Neural crest cell (in vitro differentiated cells): ENCODE measurements at regions not wholly inside any gene's neighbourhood (a gene's known extent, or its start where the extent isn't known, plus 50 kb on each side); places are given as distances from the start of the nearest gene placed in this dataset.
A peak's percentile ranks its signal among the peaks of the same experiment; 100 is the strongest.

ENCODE experiments used
- DNase-seq: peaks from one replicate; pipeline ENCODE4 v3.0.0; 2021; ENCODE audit warnings: low read depth, mixed read lengths, low spot score
- H3K27ac Mint-ChIP-seq: one replicate; pipeline ENCODE4 v1.8.0; 2021; ENCODE audit warnings: mild to moderate bottlenecking, mixed read lengths; ENCODE audit not compliant: unreplicated experiment
- H3K27me3 Mint-ChIP-seq: 2 replicates; pipeline ENCODE4 v1.8.0; 2021; ENCODE audit warnings: low read depth, mild to moderate bottlenecking, mixed read lengths
- H3K36me3 Mint-ChIP-seq: 2 replicates; pipeline ENCODE4 v1.8.0; 2021; ENCODE audit warnings: low read depth, mild to moderate bottlenecking, mixed read lengths
- H3K4me1 Mint-ChIP-seq: 2 replicates; pipeline ENCODE4 v1.8.0; 2021; ENCODE audit warnings: mixed read lengths
- H3K4me3 Mint-ChIP-seq: one replicate; pipeline ENCODE4 v1.8.0; 2021; ENCODE audit warnings: mild to moderate bottlenecking, mixed read lengths
- H3K9me3 Mint-ChIP-seq: 2 replicates; pipeline ENCODE4 v1.8.0; 2021; ENCODE audit warnings: mixed read lengths
- TF ChIP-seq, protein P1 (sequence below): fragments of 200-600 bp; sonication (generic); conservative IDR thresholded peaks from 2 replicates; pipeline ENCODE4 v1.5.0; 2021; ENCODE audit warnings: antibody characterized with exemption, mild to moderate bottlenecking

DNA sequence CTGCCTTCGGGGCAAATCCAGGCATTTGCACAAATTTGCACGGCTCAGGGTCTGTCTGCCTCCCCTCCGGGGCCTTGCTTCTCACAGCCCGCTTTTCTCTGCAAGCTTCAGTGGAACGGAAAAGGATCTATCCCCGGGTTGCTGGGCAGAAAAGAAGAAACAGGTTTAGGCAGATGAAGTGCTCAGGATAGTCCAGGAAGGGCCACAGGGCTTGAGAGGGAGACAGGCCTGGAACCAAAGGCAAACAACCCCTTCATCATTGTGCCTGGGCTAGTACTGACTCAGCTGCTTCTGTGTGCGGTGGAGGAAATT lies 347.8 kb upstream of the TNP1 start:
- H3K27me3 Mint-ChIP-seq, result no peaks in the 10 kb centered on the region
- H3K4me3 Mint-ChIP-seq, result no peak overlapping the region
- H3K27ac Mint-ChIP-seq, result no peak overlapping the region
- no peak for DNase-seq
- peaks cover 9% of the 10 kb centered on the region for H3K36me3 Mint-ChIP-seq
- TF ChIP-seq, protein P1, sequence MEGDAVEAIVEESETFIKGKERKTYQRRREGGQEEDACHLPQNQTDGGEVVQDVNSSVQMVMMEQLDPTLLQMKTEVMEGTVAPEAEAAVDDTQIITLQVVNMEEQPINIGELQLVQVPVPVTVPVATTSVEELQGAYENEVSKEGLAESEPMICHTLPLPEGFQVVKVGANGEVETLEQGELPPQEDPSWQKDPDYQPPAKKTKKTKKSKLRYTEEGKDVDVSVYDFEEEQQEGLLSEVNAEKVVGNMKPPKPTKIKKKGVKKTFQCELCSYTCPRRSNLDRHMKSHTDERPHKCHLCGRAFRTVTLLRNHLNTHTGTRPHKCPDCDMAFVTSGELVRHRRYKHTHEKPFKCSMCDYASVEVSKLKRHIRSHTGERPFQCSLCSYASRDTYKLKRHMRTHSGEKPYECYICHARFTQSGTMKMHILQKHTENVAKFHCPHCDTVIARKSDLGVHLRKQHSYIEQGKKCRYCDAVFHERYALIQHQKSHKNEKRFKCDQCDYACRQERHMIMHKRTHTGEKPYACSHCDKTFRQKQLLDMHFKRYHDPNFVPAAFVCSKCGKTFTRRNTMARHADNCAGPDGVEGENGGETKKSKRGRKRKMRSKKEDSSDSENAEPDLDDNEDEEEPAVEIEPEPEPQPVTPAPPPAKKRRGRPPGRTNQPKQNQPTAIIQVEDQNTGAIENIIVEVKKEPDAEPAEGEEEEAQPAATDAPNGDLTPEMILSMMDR, result no peak
- peaks cover 13% of the 10 kb centered on the region for H3K9me3 Mint-ChIP-seq
- H3K4me1 Mint-ChIP-seq, result peaks cover 25% of the 10 kb centered on the region

DNA sequence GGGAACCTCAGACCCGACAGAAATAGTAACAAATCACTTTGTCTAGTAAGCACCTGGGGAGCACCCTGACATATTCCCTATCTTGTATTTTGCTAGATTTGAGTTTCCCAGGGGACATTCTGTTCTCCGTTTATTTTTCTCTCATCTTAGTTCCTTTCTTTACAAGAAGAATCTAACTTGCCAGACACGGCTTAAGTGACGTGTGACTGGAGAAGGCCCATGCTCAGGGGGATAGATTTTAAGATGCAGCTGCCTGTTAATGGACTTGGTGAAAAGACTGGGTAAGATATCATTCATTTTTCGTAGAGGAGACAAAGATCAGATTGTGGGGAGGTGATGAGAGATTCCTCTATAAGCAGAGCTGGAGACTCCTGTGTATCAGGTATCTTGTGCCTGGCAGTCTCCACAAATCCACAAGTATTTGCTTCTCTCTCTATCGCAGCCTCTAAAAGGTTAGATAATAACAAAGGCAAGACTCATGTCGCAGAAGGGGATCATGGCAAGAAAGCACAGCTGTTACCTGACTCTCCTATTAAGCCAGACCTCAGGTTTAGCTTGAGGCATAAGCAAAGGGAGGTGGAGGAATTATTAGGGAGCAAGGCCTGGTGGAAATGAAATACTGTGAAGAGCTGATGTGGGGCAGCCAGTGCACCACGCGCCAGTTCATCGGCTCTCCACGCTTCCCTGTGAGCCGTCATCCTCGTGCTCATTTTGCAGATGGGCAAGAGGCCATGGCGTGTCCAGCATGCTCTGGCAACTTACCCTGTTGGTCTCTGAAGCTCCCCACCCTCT lies 347.2 kb upstream of the TNP1 start:
- no peaks in the 10 kb centered on the region for H3K27me3 Mint-ChIP-seq
- peaks cover 25% of the 10 kb centered on the region for H3K4me1 Mint-ChIP-seq
- TF ChIP-seq, protein P1, result no peak
- DNase-seq, result no peak
- peaks cover 9% of the 10 kb centered on the region for H3K36me3 Mint-ChIP-seq
- H3K4me3 Mint-ChIP-seq, result no peak overlapping the region
- H3K9me3 Mint-ChIP-seq, result peaks cover 13% of the 10 kb centered on the region
- peak overlapping the region; percentile 13 for H3K27ac Mint-ChIP-seq

DNA sequence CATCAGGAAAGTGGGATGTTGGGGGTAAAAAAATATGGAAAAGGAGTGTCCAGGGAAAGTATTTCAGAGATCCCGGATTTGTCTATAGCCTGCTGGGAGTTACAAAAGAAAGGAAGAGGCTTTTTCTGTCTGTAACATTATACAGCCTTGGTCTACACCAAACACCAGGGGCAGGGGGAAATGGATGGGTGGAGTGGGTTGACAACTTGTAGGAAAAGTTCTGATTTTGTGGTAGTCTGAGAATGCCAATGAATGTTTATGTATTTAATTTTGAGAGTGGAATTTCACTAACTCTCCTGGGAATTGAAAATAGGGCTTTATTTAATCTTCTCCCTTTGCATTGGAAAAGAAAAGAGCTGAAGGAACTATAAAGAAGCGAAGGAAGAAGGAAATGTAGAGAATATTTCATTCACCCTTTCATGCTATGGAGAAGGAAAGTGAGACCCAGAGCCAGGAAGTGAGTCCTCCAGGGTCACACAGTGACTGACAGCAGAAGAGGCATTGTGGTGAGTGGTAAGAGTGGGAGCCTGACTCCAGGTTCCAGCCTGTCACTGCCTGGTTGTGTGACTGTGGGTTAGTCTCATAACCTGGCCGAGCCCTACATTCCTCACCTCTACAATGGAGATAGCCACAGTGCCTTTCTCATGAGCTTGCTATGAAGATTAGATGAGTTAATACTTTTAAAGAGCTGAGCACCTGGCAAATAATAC lies 346.3 kb upstream of the TNP1 start:
- H3K9me3 Mint-ChIP-seq, result peaks cover 13% of the 10 kb centered on the region
- TF ChIP-seq, protein P1, result no peak

DNA sequence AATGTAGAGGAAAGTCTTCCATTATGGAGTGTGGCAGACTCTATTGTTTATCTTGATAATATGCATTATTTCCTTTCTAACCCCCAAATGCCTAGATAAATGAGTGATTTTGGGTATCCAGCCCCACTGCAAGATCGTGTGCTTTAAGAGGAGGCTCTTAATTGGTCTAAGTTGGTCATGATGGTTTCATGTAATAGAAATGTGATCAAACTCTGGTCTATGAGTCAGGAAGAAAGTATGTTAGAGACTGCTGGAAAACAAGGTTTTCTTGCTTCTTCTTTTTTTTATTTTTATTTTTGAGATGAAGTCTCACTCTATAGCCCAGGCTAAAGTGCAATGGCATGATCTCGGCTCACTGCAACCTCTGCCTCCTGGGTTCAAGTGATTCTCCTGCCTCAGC lies 344.5 kb upstream of the TNP1 start:
- TF ChIP-seq, protein P1, result no peak
- peaks cover 9% of the 10 kb centered on the region for H3K36me3 Mint-ChIP-seq
- no peak for DNase-seq
- no peaks in the 10 kb centered on the region for H3K27me3 Mint-ChIP-seq
- peaks cover 32% of the 10 kb centered on the region for H3K4me1 Mint-ChIP-seq
- H3K4me3 Mint-ChIP-seq, result no peak overlapping the region
- H3K27ac Mint-ChIP-seq, result no peak overlapping the region
- peaks cover 11% of the 10 kb centered on the region for H3K9me3 Mint-ChIP-seq

More for the DNA sequence above, 346.3 kb upstream of the TNP1 start:
- Mint-ChIP-seq H3K36me3 (peaks cover 9% of the 10 kb centered on the region), H3K4me3 (no peak overlapping the region), H3K4me1 (peaks cover 25% of the 10 kb centered on the region), H3K27me3 (no peaks in the 10 kb centered on the region), H3K27ac (no peak overlapping the region)
- no peak for DNase-seq

DNA sequence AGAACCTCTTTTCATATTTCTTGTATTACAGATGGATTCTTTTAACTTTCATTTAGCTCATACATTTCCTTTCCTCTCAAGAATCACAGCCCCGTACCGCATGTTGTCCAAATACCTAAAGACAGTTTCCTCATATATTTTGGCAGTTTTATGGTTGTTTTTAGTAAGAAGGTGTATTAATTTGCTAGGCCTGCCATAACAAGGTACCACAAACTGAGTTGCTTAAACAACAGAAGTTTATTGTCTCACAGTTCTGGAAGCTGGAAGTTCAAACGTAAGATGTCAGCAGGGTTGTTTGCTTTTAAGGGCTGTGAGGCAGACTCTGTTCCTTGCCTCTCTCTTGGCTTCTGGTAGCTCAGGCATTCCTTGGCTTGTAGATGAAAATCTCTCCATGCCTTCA lies 343.2 kb upstream of the TNP1 start:
- H3K4me1 Mint-ChIP-seq, result peaks cover 38% of the 10 kb centered on the region
- no peaks in the 10 kb centered on the region for H3K27me3 Mint-ChIP-seq
- peaks cover 9% of the 10 kb centered on the region for H3K36me3 Mint-ChIP-seq
- no peak overlapping the region for H3K27ac Mint-ChIP-seq
- peaks cover 14% of the 10 kb centered on the region for H3K9me3 Mint-ChIP-seq
- TF ChIP-seq, protein P1, result no peak
- no peak overlapping the region for H3K4me3 Mint-ChIP-seq
- DNase-seq, result no peak
